RKO (cell line): ENCODE measurements at regions not wholly inside any gene's neighbourhood (a gene's known extent, or its start where the extent isn't known, plus 50 kb on each side); places are given as distances from the start of the nearest gene placed in this dataset.
"Not testable (repeated sequence)": the region's sequence is repeated elsewhere in the genome, so short reads cannot be mapped to it uniquely, and the experiment has no call there.

ENCODE experiments used
- DNase-seq: peaks from one replicate; pipeline ENCODE4 v3.0.0-alpha.2; 2016; ENCODE audit warnings: low spot score

GRCh38 chr20:6715401-6715941, 52.0 kb upstream of the BMP2 start:
- DNase-seq = no peak

- DNase-seq = no peak
These were observed 53.2 kb upstream of the BMP2 start for GRCh38 chr20:6714279-6714711.

GRCh38 chr20:6711951-6712649, 55.4 kb upstream of the BMP2 start:
- no peak for DNase-seq

- DNase-seq = no peak
These were observed 57.4 kb upstream of the BMP2 start for GRCh38 chr20:6709910-6710595.

- DNase-seq = no peak
These were observed 59.5 kb upstream of the BMP2 start for GRCh38 chr20:6708010-6708409.

GRCh38 chr20:6707321-6707831, 60.1 kb upstream of the BMP2 start:
- DNase-seq = no peak

GRCh38 chr20:6705926-6706548, 61.4 kb upstream of the BMP2 start:
- no peak for DNase-seq

- no peak for DNase-seq
These were observed 62.2 kb upstream of the BMP2 start for GRCh38 chr20:6705106-6705766.

- no peak for DNase-seq
These were observed 63.2 kb upstream of the BMP2 start for GRCh38 chr20:6704132-6704861.

- no peak for DNase-seq
These were observed 63.8 kb upstream of the BMP2 start for GRCh38 chr20:6703656-6704055.

GRCh38 chr20:6703047-6703446, 64.4 kb upstream of the BMP2 start:
- no peak for DNase-seq

- DNase-seq = no peak
These were observed 65.3 kb upstream of the BMP2 start for GRCh38 chr20:6702144-6702543.

- DNase-seq = no peak
These were observed 66.7 kb upstream of the BMP2 start for GRCh38 chr20:6700563-6701329.

- DNase-seq = no peak
These were observed 67.4 kb upstream of the BMP2 start for GRCh38 chr20:6699921-6700562.

- no peak for DNase-seq
These were observed 68.8 kb upstream of the BMP2 start for GRCh38 chr20:6698723-6699122.

- DNase-seq = no peak
These were observed 69.4 kb upstream of the BMP2 start for GRCh38 chr20:6698056-6698455.

- DNase-seq = no peak
These were observed 70.1 kb upstream of the BMP2 start for GRCh38 chr20:6697228-6697972.

- no peak for DNase-seq
These were observed 71.5 kb upstream of the BMP2 start for GRCh38 chr20:6696001-6696400.

GRCh38 chr20:6693808-6694198, 73.7 kb upstream of the BMP2 start:
- DNase-seq = not testable (repeated sequence)
